ENCODE measurements at regions not wholly inside any gene's neighbourhood (a gene's known extent, or its start where the extent isn't known, plus 50 kb on each side); places are given as distances from the start of the nearest gene placed in this dataset.
"Not testable (repeated sequence)": the region's sequence is repeated elsewhere in the genome, so short reads cannot be mapped to it uniquely, and the experiment has no call there.

DNA sequence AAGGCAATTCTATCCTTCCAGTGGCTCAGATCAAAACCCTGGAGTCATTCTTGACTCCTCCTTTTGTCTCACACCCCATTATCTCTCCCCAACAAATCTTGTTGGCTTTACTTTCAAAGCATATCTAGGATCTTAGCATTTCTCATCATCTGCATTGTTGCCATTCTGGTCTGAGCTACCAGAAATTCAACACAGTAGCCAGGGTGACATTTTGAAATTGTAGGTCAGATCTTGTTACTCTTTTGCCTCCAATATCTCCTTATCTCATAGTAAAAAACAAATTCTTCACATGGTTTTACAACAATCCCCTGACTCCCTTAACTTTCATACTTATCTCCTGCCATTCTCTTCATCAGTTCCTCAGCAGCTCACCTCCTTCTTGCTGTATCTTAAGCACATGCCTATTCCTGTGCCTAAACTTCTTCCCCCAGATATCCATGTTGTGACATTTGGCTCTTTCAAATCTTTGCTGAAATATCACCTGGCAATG lies 115.8 kb downstream of the KLF5 start:
- DNase-seq: no peak

DNA sequence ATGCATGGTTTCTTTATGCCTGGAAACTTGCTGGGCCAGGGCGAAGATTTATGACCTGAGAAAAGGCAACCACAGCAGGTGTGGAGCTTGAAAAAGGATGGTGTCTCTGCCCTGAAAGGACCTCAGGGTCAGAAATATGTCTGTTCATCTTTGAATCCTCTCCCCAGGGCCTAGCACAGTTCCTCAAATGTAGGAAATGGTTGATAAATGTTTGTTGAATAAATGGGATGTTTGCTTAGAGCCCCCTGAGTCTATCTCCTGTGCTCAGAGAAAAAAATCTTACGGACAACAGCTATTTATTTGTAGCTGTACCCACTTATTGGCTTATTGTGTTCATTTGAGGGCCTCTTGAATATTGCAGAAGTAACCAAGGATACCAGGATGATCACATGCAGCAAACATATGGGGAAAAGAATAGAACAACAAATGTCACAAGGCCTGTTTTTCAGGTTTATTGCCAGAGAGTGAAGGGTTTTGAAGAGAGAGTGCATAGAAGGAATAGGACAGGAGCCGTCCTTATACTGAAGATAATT lies 114.5 kb downstream of the KLF5 start:
- no peak for DNase-seq

DNA sequence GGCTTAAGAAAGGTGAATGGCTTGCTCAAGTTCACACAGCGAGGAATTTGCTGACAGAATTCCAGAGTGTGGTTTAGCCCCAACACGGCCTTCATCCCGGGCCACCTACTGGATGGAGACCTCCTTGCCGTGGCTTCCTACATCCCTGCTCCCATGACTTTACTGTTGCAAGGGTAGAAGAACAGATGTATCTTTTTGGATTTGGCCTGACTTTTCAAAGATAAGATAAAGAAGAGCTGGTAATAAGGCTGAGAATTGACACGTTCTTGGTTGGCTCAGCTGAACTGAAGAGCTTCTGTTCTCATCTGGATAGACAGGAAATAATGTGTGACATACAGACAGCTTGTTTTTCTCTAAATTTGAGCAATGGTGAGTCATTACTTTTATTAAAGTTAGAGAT lies 113.1 kb downstream of the KLF5 start:
- no peak for DNase-seq

DNA sequence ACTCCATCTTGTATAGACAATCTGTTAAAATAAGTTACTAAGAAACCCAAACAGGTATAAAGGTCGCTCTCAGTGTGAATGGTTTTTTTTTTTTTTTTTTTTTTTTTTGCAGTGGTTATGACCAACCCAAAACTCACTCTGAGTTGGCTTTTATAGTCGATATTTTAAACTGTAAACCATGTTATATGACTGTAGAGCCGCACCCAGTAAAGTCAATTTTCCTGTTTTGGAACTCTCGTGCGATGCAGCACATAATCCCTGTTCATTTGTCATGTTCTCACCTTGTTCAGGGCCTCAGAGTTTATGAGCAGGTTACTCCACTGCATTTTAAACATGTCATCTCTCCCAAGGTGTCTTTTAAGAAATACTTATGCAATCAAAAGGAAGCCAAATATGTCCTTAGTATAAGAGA lies 112.5 kb downstream of the KLF5 start:
- no peak for DNase-seq

DNA sequence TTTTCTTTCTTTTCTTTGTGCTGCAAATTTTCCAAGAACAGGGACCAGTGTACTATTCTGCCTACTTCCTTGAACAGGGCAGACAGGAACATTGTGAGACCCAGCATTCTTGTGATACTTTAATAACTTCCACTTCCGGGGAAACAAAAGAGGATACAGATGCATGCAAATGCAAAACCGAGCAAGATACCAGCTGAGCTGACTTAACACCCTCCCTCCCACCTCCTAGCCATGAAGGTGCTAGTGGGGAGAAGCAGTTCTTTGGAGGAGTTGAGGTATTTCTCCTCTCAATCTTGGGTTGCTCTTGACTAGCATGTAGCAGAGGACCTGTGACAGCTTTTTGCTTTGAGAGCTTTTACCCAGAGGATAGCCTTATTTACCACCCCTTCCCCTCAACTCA lies 111.2 kb downstream of the KLF5 start:
- no peak for DNase-seq

DNA sequence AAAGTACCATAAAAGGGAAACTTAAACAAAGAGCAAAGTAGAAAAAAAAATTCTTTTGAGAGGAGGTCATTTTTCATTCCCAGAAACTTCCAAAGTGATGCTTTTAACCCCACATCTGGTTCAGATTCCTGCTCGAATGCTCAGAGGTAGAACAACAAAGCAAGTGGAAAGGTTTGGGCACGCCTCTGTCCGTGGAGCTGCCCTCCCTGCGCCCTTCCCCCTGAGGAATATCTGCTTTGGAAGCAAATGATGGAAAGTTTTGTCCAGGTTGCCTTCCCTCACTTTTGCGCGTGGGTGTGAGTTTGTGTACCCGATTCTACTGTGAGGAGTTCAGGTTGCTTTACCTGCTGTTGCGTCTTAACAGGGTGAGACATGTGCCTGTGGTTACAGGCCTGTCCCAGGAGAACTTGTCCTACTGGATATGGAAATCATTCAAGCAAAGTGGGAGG lies 110.2 kb downstream of the KLF5 start:
- DNase-seq: no peak

DNA sequence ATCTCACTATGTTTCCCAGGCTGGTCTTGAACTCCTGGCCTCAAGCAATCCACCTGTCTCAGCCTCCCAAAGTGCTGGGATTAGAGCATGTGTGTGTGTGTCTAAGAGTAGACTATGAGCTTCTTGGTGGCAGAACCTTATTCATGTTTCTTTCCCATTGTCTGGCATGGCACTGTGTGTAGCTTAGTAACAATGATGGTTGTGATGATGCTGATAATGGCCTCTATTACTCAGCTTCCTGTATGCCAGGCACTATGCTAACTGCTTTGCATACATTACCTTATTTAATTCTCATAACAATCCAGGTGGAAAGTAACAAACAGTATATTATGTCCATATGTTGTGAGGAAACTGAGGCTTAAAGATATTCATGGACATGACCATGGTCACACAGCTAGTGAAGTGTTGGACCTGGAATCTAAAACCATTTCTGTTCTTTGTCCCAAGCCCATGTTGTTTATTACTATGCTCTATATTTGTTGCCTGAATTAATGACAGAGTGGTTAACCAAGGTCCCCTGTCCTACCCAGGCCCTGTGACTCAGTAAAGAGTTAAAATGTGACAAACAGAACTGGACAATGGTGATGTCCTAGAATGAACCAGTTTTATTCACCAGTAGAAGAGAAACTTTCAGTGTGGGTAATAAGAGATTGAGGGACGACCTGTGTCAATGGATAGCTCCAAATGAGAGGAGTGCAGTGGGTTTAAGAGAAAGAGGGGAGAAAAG lies 109.6 kb downstream of the KLF5 start:
- DNase-seq: no peak

DNA sequence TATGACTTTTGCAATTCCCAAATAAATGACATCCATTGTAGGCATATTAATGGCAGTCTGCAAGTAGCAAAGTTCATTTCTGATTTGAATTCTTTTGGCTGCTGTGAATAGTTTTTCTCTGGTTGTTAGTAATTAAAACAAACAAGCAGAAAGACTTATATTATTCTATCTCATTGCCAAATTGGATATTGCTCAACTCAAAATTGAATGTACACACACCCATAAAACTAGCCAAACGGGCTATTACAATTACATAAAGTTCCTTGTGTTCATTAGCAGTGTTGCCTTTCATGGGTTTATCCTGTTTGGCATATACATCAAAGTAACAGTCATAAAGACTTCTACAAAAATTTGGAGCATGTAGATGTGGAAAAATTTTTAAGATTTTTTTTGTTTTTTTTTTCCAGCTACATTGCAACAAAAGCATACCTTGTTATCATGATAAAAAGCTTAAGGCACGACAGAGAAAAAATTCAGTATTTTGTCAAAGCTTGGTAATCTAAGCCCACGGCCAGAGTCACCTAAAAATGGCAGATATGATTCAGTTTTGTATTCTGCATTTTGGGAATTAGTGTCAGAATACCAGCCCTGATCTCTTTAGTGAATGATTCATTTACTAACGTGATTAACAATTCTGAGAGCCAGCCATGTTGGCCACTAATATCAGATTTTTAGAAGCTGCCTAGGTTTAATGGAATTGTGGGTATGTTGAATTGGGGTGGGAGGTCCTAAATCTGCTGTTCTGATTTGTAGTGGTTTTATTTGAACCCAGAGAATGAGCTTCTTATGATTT lies 108.4 kb downstream of the KLF5 start:
- DNase-seq: no peak

DNA sequence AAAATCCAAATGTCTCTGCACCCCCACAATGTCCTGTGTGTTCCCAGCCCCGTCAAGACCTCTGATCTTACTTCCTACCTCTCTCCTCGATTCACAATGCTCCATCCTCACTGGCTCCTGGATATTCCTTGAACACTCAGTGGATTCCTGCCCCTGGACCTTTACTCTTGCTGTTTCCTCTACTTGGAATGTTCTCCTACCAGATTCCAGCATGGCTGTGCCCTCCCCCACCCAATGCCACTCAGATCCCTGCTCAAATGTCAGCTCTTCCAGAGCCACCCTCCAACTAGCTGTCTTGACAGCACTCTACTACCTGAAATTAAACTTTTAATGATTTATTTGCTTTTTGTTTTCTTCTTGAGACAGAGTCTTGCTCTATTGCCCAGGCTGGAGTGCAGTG lies 107.4 kb downstream of the KLF5 start:
- no peak for DNase-seq

DNA sequence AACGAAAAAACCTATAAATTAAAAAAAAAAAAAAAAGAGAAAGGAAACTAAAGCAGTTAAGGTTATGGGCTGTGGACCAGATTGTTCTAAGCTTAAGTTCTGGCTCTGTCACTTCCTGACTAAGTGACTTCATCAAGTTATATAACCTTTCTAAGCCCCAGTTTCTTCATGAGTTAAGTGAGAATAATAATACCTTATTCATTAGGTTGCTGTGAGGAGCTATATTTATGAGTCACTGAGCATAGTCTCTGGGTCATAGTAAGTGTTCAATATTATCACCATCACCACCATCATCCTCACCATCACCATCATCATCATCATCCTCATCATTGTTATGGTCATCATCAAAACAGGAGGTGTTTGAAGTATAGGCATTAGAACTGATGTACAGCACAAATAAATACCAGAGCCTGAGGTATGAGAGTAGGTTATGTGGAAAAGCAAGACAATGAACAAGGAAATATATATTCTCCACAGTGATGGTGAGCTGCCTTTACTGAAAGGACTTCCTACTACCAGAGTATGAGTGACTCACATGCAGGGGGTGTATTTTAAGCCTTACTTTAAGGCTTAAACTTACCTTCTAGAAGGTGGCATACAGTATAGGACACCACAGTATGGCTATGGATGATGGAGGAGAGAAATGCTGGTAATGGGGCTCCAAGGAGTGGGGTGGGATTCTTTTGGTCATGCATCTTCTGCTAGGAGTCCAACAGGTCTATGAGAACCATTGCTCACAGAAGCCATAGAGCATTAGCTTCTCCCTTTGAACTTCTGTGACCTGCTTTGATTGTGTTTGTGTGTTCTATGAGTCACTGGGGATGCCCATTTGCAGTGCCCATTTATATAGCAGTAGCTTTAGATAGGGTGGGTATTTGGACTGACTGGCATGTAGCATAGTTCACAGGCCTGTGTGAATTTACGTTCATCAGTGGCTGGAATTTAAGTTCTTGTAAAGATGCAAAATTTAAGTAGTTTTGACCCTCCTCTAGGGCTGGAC lies 104.4 kb downstream of the KLF5 start:
- DNase-seq: no peak

DNA sequence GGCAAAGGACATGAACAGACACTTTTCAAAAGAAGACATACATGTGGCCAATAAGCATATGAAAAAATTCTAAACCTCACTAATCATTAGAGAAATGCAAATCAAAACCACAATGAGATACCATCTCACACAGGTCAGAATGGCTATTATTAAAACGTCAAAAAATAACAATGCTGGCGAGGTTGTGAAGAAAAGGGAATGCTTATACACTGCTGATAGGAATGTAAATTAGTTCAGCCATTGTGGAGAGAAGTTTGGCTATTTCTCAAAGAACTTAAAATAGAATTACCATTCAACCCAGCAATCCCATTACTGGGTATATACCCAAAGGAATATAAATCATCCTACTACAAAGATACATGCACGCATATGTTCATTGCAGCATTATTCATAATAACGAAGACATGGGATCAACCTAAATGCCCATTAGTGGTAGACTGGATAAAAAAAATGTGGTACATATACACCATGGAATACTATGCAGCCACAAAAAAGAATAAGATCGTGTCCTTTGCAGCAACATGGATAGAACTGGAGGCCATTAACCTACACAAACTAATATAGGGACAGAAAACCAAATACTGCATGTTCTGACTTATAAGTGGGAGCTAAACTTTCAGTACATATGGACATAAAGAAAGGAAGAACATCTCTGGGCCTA lies 101.7 kb downstream of the KLF5 start:
- DNase-seq: not testable (repeated sequence)

DNA sequence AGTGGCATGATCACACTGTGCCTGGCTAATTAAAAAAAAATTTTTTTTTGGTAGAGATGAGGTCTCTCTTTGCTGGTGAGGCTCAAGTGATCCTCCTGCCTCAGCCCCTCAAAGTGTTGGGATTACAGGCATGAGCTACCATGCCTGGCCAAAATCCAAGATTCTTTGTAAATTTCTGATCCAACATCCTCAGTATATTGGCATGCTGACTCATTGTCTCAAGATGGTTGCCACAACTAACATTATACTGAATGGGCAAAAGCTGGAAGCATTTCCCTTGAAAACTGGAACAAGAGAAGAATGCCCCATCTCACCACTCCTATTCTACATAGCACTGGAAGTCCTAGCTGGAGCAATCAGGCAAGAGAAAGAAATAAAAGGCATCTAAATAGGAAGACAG lies 100.0 kb downstream of the KLF5 start:
- no peak for DNase-seq

DNA sequence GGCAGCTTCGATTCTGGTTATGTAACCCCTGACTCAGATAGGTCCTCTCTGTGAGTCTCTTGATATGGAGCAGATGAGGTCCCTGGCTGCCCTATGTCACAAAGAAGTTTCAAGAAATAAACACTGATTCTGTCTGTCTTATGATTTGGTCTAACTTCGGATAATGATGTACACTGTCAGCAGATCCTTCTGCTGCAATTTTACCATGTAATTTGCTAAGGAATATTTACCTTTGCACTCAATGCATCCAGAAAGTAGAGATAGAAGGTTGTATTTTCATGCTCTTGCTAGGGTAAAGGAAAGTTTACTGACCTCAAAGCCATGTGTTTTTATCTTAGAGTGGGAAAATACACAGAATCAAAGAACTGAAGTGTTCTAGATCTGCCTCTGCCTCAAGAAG lies 98.2 kb downstream of the KLF5 start:
- no peak for DNase-seq

DNA sequence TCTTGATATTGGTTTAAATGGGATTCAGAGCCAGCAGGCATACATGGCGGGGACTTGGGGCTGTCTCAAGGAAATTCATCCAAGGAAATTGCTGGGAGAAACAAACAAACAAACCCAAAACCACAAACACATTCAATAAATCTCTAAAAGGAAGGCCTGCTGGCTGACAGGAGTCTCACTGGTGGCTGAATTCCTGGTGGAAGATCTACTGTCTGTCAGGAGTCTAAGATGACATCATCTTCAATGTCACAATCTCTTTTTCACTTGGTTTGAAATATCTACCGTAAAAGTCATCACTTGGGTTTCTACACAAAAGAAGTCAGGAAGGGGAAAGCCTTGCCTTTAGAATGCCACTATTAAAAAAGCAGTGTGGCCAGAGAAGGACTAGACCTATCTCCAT lies 87.9 kb downstream of the KLF5 start:
- DNase-seq: no peak

DNA sequence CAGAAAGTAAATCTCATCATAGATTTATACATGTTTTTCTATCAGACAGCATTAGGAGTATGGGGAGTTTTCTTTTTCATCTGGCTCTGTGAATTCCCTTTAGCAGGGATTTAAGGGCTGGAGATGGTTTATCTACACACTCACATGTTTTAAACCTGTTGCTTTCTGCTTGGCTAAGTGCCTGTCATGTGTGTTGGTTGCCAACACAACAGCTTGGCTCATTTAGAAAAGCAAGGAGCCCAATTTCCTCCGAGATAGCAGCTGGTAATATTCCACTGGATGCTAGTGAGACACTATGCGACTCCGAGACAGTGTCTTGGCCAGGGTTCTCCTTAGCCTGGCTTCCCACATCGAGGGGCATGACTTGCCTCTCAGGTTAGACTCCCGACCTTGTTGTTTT lies 83.3 kb downstream of the KLF5 start:
- DNase-seq: no peak

DNA sequence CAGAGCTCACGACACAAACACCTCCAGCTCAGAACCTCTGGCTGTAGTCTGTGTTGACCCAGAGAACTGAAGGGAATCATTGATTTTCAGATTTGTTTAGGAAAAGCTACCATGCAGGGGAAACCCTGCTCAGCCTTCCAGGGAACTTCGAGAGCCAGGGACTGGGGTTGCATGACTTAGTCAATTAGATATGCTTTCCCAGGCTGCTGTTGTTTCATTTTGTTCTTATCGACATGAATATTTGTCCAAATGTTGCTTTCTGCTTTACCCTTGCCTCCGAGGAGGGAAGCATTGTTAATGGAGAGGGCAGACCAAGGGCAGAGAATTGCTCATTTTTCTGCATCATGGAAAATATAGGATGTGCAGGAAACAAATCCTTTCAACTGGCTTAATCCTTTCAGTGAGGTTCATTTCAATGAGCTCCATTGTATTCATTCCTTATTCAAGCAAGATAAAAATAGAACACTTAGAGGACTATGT lies 82.5 kb downstream of the KLF5 start:
- DNase-seq: no peak

DNA sequence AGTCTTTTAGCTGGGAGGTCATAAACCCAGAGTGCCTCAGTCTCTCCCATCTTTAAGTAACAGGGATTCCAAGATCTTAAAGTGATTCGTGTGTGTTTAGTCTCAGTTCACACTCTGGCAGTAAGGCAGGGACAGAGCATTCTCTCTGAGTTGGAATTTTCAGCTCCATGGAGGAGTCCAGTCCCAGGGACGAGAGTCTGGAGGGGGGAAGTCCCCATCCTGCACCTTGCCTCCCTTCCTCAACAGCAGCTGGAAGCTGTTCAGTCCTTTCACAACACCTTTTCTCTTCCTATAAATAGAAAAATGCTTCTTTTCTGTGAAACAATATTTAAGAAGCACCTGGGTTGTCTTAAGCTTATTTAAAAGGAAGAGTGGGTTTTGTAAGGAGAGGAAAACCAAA lies 82.0 kb downstream of the KLF5 start:
- DNase-seq: no peak

DNA sequence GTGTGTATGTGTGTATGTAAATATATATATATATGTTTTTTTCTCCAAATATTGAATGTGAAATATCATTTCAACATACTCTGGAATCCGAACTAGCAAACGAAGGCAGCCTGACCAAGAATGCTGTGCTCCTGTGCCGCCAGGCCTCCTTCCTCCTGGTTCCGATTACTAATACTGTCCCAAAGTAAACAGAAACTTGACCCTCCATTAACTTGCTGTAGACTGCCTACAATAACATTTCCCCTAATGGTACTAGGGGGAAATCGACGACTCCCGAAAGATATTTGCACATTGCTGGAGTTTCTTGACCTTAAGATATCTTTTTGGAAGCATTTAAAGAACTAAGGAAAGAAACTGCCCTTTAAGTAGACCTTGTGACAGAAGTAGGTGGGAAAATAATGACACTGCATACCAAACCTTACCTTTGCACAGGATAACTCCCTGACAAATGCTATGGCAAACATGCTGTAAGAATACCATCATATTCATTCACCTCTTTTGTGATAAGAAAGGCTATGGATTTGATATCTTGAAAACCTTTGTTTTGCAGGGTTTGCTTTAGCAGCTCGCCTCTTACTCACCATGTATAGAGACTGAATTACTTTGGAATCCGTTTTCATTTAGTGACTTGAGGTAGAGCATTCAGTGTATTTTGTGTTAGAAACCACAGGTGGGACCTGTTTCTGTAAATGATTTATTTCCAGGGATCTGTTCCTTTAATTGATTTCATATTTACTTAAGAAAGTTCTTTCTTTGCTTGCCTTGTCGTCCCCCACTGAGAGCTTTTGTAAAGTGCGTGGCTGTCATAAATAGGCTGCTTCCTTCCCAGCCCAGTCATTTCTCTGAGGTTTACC lies 80.1 kb downstream of the KLF5 start:
- DNase-seq: no peak

DNA sequence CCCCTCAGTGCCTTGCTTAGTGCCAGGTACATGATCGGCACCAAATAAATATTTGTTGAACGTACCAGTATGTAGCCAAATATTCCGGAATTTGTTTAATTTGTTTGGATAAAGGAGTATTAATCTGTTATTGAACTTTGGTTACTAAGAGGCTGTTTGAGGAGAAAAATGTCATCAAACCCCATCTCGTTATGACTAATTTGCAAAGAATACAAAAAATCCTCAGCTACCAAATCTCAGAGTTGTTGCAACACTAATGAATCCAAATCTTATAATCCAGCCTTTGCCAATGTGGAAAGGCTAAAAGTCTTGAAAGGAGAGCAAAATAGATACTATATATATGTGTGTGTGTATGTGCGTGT lies 79.5 kb downstream of the KLF5 start:
- no peak for DNase-seq

DNA sequence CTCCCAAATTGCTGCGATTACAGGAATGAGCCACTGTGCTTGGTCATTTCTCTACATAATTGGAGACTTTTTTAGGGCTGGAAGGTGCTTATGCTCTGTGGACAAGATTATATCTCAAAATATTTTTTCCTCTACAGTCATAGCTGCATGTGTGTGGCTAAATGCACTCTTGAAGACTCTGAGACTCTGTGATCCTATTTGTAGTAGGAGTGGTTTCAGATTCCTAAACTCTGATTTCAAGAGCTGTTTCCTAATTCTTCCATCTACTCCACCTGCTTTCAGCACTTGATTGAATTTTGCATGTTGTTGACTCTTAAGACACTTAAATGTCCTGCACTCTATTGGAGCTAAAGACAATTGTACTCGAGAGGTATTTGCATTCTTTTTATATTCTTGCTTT lies 78.0 kb downstream of the KLF5 start:
- DNase-seq: no peak

DNA sequence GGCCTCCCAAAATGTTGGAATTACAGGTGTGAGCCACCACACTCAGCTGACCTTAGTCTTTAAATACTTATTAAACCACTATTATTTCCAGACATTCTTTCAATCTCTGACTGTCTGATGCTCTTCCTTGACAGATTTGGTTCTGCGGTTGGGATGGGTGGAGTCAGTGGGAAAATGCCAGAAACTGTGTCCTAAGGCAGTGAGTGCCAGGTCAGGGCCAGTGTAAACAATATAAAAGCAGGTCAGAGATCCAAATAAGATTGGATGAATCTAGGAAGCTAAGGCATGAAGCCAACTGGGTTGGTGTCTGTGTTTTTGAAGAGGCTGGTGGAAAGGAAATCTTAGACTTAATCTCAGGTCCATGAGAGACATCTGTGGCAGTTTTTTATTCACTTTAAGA lies 74.7 kb downstream of the KLF5 start:
- no peak for DNase-seq

All from CD4-positive, alpha-beta T cell treated with Interleukin-6 for 4 hours (primary cell).